NCI-H1436 treated with DMSO at 0.1 percent for 48 hours (cell line): ENCODE measurements at regions not wholly inside any gene's neighbourhood (a gene's known extent, or its start where the extent isn't known, plus 50 kb on each side); places are given as distances from the start of the nearest gene placed in this dataset.
"Not testable (repeated sequence)": the region's sequence is repeated elsewhere in the genome, so short reads cannot be mapped to it uniquely, and the experiment has no call there.

Experiments used
- DNase-seq: peaks from one replicate; lab custom pipeline; 2025; lab: John Stamatoyannopoulos, UW

- no peak for DNase-seq
Observed at GRCh38 chr2:133624551-133624950, 56.3 kb upstream of the NCKAP5 start.

GRCh38 chr2:133627741-133628140 lies 59.5 kb upstream of the NCKAP5 start:
- DNase-seq, result no peak

- DNase-seq, result no peak
Observed at GRCh38 chr2:133633309-133633708, 65.0 kb upstream of the NCKAP5 start.

- DNase-seq, result no peak
Observed at GRCh38 chr2:133633881-133634409, 65.7 kb upstream of the NCKAP5 start.

GRCh38 chr2:133635131-133635530 lies 66.9 kb upstream of the NCKAP5 start:
- no peak for DNase-seq

GRCh38 chr2:133636287-133636686 lies 68.0 kb upstream of the NCKAP5 start:
- DNase-seq, result no peak

GRCh38 chr2:133640103-133640502 lies 71.8 kb upstream of the NCKAP5 start:
- no peak for DNase-seq

- no peak for DNase-seq
Observed at GRCh38 chr2:133641497-133641896, 73.2 kb upstream of the NCKAP5 start.

GRCh38 chr2:133641942-133642725 lies 73.9 kb upstream of the NCKAP5 start:
- no peak for DNase-seq

GRCh38 chr2:133642791-133643191 lies 74.5 kb upstream of the NCKAP5 start:
- no peak for DNase-seq

GRCh38 chr2:133643863-133644262 lies 75.6 kb upstream of the NCKAP5 start:
- DNase-seq, result no peak

- DNase-seq, result no peak
Observed at GRCh38 chr2:133644846-133645245, 76.6 kb upstream of the NCKAP5 start.

GRCh38 chr2:133647386-133647785 lies 79.1 kb upstream of the NCKAP5 start:
- DNase-seq, result not testable (repeated sequence)

GRCh38 chr2:133651861-133652260 lies 83.6 kb upstream of the NCKAP5 start:
- DNase-seq, result no peak

GRCh38 chr2:133652398-133652797 lies 84.1 kb upstream of the NCKAP5 start:
- no peak for DNase-seq

- no peak for DNase-seq
Observed at GRCh38 chr2:133653056-133653455, 84.8 kb upstream of the NCKAP5 start.

- no peak for DNase-seq
Observed at GRCh38 chr2:133654949-133655348, 86.7 kb upstream of the NCKAP5 start.

GRCh38 chr2:133655610-133656009 lies 87.3 kb upstream of the NCKAP5 start:
- no peak for DNase-seq

- no peak for DNase-seq
Observed at GRCh38 chr2:133657591-133657990, 89.3 kb upstream of the NCKAP5 start.

GRCh38 chr2:133658020-133658903 lies 90.0 kb upstream of the NCKAP5 start:
- no peak for DNase-seq

- DNase-seq, result no peak
Observed at GRCh38 chr2:133660510-133660909, 92.2 kb upstream of the NCKAP5 start.

GRCh38 chr2:133661392-133661791 lies 93.1 kb upstream of the NCKAP5 start:
- no peak for DNase-seq

- no peak for DNase-seq
Observed at GRCh38 chr2:133666621-133667020, 98.4 kb upstream of the NCKAP5 start.
